ENCODE measurements at regions not wholly inside any gene's neighbourhood (a gene's known extent, or its start where the extent isn't known, plus 50 kb on each side); places are given as distances from the start of the nearest gene placed in this dataset.

- no peak for TF ChIP-seq CTCF (IDR thresholded peaks at IDR 0.05; ENCODE audit: low read depth, low read length)
- DNase-seq (ENCODE audit: extremely low read depth, low read depth): no peak
Measured at GRCh38 chr4:54908763-54909162, 216.6 kb downstream of the KDR start.

GRCh38 chr4:54904953-54905352 is 220.4 kb downstream of the KDR start:
- TF ChIP-seq CTCF (IDR thresholded peaks at IDR 0.05; ENCODE audit: low read depth, low read length): no peak
- no peak for DNase-seq (ENCODE audit: extremely low read depth, low read depth)

GRCh38 chr4:54902976-54903375 is 222.4 kb downstream of the KDR start:
- TF ChIP-seq CTCF (IDR thresholded peaks at IDR 0.05; ENCODE audit: low read depth, low read length): no peak
- no peak for DNase-seq (ENCODE audit: extremely low read depth, low read depth)

- no peak for DNase-seq (ENCODE audit: extremely low read depth, low read depth)
Measured at GRCh38 chr4:54902271-54902670, 223.1 kb downstream of the KDR start.

GRCh38 chr4:54901202-54901601 is 224.2 kb downstream of the KDR start:
- TF ChIP-seq CTCF (IDR thresholded peaks at IDR 0.05; ENCODE audit: low read depth, low read length): no peak
- DNase-seq (ENCODE audit: extremely low read depth, low read depth): no peak

More at GRCh38 chr4:54902271-54902670, 223.1 kb downstream of the KDR start:
- TF ChIP-seq CTCF (IDR thresholded peaks at IDR 0.05; ENCODE audit: low read depth, low read length): no peak

GRCh38 chr4:54898656-54899340 is 226.6 kb downstream of the KDR start:
- no peak for DNase-seq (ENCODE audit: extremely low read depth, low read depth)
- no peak for TF ChIP-seq CTCF (IDR thresholded peaks at IDR 0.05; ENCODE audit: low read depth, low read length)

GRCh38 chr4:54898056-54898562 is 227.3 kb downstream of the KDR start:
- TF ChIP-seq CTCF (IDR thresholded peaks at IDR 0.05; ENCODE audit: low read depth, low read length): no peak
- DNase-seq (ENCODE audit: extremely low read depth, low read depth): no peak
